NT2/D1 (cell line): ENCODE measurements at regions not wholly inside any gene's neighbourhood (a gene's known extent, or its start where the extent isn't known, plus 50 kb on each side); places are given as distances from the start of the nearest gene placed in this dataset.

Experiments
- YY1 ChIP-seq: IDR thresholded peaks from 2 replicates; pipeline ENCODE4 v1.6.1; 2011; ENCODE audit not compliant: insufficient read length, insufficient read depth
- ZNF274 ChIP-seq: IDR thresholded peaks from 2 replicates; pipeline ENCODE4 v1.6.1; 2011; ENCODE audit warnings: mild to moderate bottlenecking, low read depth, low read length

GRCh38 chr12:93173178-93173957, 204.4 kb upstream of the NUDT4 start:
- TF ChIP-seq YY1 (no peak), ZNF274 (no peak)
